NB4 (cell line): ENCODE measurements at regions not wholly inside any gene's neighbourhood (a gene's known extent, or its start where the extent isn't known, plus 50 kb on each side); places are given as distances from the start of the nearest gene placed in this dataset.

Experiments
- MYC ChIP-seq: IDR thresholded peaks from 2 replicates; pipeline ENCODE4 v1.6.1; 2011; ENCODE audit warnings: low read depth, low read length
- POLR2A ChIP-seq: IDR thresholded peaks from 2 replicates; pipeline ENCODE4 v1.6.1; 2011; ENCODE audit warnings: mild to moderate bottlenecking; ENCODE audit not compliant: insufficient read length; ENCODE audit errors: extremely low read depth
- TF ChIP-seq, protein P1 (sequence below): IDR thresholded peaks from one replicate; pipeline ENCODE4 v1.5.1; 2012; ENCODE audit warnings: low read depth, low read length
- TF ChIP-seq, protein P2 (sequence below): IDR thresholded peaks from 2 replicates; pipeline ENCODE4 v1.6.1; 2011; ENCODE audit warnings: low read depth, low read length

- TF ChIP-seq, protein P1, sequence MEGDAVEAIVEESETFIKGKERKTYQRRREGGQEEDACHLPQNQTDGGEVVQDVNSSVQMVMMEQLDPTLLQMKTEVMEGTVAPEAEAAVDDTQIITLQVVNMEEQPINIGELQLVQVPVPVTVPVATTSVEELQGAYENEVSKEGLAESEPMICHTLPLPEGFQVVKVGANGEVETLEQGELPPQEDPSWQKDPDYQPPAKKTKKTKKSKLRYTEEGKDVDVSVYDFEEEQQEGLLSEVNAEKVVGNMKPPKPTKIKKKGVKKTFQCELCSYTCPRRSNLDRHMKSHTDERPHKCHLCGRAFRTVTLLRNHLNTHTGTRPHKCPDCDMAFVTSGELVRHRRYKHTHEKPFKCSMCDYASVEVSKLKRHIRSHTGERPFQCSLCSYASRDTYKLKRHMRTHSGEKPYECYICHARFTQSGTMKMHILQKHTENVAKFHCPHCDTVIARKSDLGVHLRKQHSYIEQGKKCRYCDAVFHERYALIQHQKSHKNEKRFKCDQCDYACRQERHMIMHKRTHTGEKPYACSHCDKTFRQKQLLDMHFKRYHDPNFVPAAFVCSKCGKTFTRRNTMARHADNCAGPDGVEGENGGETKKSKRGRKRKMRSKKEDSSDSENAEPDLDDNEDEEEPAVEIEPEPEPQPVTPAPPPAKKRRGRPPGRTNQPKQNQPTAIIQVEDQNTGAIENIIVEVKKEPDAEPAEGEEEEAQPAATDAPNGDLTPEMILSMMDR = no peak
- TF ChIP-seq, protein P2, sequence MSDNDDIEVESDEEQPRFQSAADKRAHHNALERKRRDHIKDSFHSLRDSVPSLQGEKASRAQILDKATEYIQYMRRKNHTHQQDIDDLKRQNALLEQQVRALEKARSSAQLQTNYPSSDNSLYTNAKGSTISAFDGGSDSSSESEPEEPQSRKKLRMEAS = no peak
- TF ChIP-seq POLR2A = no peak
- no peak for TF ChIP-seq MYC
Measured at GRCh38 chr12:62032870-62033269, 227.3 kb upstream of the USP15 start.
